MM.1S (cell line): ENCODE measurements at regions not wholly inside any gene's neighbourhood (a gene's known extent, or its start where the extent isn't known, plus 50 kb on each side); places are given as distances from the start of the nearest gene placed in this dataset.

Source experiments
- DNase-seq: peaks from one replicate; pipeline ENCODE4 v3.0.0-alpha.2; 2015
- H2AFZ ChIP-seq: fragments of 300-600 bp; sonication (generic); 2 replicates; pipeline ENCODE4 v1.6.0; 2016; ENCODE audit warnings: antibody characterized with exemption, low read length
- H3F3A ChIP-seq: fragments of 300-600 bp; sonication (generic); 2 replicates; pipeline ENCODE4 v1.6.1; 2016; ENCODE audit warnings: mild to moderate bottlenecking, antibody characterized with exemption, low read length, moderate library complexity, mixed read lengths; ENCODE audit not compliant: insufficient read depth
- H3K27ac ChIP-seq: fragments of 300-600 bp; sonication (generic); 2 replicates; pipeline ENCODE4 v1.5.1; 2016; ENCODE audit warnings: mild to moderate bottlenecking, low read length
- H3K27me3 ChIP-seq: fragments of 300-600 bp; sonication (generic); replicated peaks from 2 replicates; pipeline ENCODE4 v1.6.0; 2016; ENCODE audit warnings: low read length; ENCODE audit not compliant: insufficient read depth
- H3K36me3 ChIP-seq: fragments of 300-600 bp; sonication (generic); replicated peaks from 2 replicates; pipeline ENCODE4 v1.6.1; 2016; ENCODE audit warnings: mild to moderate bottlenecking, low read length, mixed read lengths; ENCODE audit not compliant: insufficient read depth
- H3K4me1 ChIP-seq: fragments of 300-600 bp; sonication (generic); 2 replicates; pipeline ENCODE4 v1.6.1; 2016; ENCODE audit warnings: low read length, mixed read lengths
- H3K4me2 ChIP-seq: fragments of 300-600 bp; sonication (generic); 2 replicates; pipeline ENCODE4 v1.6.0; 2016; ENCODE audit warnings: low read depth, low read length
- H3K4me3 ChIP-seq: fragments of 300-600 bp; sonication (generic); 2 replicates; pipeline ENCODE4 v1.5.1; 2016; ENCODE audit warnings: low read length, mixed read lengths
- H3K79me2 ChIP-seq: fragments of 300-600 bp; sonication (generic); 2 replicates; pipeline ENCODE4 v1.6.1; 2016; ENCODE audit warnings: mixed run types, low read length, mixed read lengths
- H3K9ac ChIP-seq: fragments of 300-600 bp; sonication (generic); 2 replicates; pipeline ENCODE4 v1.6.1; 2016; ENCODE audit warnings: low read length, mixed read lengths
- H3K9me2 ChIP-seq: fragments of 300-600 bp; sonication (generic); replicated peaks from 2 replicates; pipeline ENCODE4 v1.6.1; 2016; ENCODE audit warnings: mild to moderate bottlenecking, low read length, mixed read lengths; ENCODE audit not compliant: insufficient read depth
- H3K9me3 ChIP-seq: fragments of 300-600 bp; sonication (generic); replicated peaks from 2 replicates; pipeline ENCODE4 v1.6.1; 2016; ENCODE audit warnings: mild to moderate bottlenecking, low read length, mixed read lengths; ENCODE audit not compliant: insufficient read depth
- H4K20me1 ChIP-seq: fragments of 300-600 bp; sonication (generic); 2 replicates; pipeline ENCODE4 v1.6.1; 2016; ENCODE audit warnings: mild to moderate bottlenecking, low read length, moderate library complexity, mixed read lengths; ENCODE audit not compliant: insufficient read depth
- EZH2 ChIP-seq: fragments of 300-600 bp; sonication (generic); optimal IDR thresholded peaks from 2 replicates; pipeline ENCODE3; 2017; ENCODE audit warnings: low read depth, mild to moderate bottlenecking, antibody characterized with exemption, low read length, mixed read lengths
- EZH2phosphoT487 ChIP-seq: fragments of 300-600 bp; sonication (generic); IDR thresholded peaks from 2 replicates; pipeline ENCODE4 v1.6.1; 2018; ENCODE audit warnings: antibody characterized with exemption, low read length
- TF ChIP-seq, protein P1 (sequence below): fragments of 300-600 bp; sonication (generic); IDR thresholded peaks from 2 replicates; pipeline ENCODE4 v1.5.1; 2016; ENCODE audit warnings: antibody characterized with exemption, low read length, mixed read lengths

DNA sequence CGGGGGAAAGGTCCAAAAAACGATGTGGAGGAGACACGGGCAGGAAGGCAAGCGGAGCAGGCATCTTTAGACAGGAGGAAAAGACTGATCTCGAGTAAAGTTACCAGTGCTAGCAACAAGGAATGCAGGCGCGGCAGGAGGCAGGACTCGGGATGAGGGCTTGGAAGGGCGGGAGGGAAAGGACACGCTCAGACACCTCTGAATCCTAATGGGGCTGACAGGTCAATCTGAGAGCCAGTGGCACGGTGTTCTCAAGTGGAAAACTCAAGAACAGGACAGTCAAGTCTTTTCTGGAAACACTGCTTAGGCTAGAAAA, 155.3 kb upstream of the COBL start:
- Histone ChIP-seq H3K27me3 (no peaks in the 10 kb centered on the region), H3K27ac (no peak overlapping the region), H3K36me3 (no peaks in the 10 kb centered on the region), H3K4me2 (no peak overlapping the region), H4K20me1 (no peaks in the 10 kb centered on the region), H3K4me3 (no peak overlapping the region), H3K79me2 (no peaks in the 10 kb centered on the region), H3K4me1 (no peaks in the 10 kb centered on the region), H2AFZ (no peak overlapping the region), H3K9ac (no peak overlapping the region), H3F3A (no peaks in the 10 kb centered on the region), H3K9me3 (no peaks in the 10 kb centered on the region), H3K9me2 (no peaks in the 10 kb centered on the region)
- no peak for DNase-seq
- TF ChIP-seq, protein P1, sequence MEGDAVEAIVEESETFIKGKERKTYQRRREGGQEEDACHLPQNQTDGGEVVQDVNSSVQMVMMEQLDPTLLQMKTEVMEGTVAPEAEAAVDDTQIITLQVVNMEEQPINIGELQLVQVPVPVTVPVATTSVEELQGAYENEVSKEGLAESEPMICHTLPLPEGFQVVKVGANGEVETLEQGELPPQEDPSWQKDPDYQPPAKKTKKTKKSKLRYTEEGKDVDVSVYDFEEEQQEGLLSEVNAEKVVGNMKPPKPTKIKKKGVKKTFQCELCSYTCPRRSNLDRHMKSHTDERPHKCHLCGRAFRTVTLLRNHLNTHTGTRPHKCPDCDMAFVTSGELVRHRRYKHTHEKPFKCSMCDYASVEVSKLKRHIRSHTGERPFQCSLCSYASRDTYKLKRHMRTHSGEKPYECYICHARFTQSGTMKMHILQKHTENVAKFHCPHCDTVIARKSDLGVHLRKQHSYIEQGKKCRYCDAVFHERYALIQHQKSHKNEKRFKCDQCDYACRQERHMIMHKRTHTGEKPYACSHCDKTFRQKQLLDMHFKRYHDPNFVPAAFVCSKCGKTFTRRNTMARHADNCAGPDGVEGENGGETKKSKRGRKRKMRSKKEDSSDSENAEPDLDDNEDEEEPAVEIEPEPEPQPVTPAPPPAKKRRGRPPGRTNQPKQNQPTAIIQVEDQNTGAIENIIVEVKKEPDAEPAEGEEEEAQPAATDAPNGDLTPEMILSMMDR: no peak
- no peak for TF ChIP-seq EZH2
- TF ChIP-seq EZH2phosphoT487: no peak

DNA sequence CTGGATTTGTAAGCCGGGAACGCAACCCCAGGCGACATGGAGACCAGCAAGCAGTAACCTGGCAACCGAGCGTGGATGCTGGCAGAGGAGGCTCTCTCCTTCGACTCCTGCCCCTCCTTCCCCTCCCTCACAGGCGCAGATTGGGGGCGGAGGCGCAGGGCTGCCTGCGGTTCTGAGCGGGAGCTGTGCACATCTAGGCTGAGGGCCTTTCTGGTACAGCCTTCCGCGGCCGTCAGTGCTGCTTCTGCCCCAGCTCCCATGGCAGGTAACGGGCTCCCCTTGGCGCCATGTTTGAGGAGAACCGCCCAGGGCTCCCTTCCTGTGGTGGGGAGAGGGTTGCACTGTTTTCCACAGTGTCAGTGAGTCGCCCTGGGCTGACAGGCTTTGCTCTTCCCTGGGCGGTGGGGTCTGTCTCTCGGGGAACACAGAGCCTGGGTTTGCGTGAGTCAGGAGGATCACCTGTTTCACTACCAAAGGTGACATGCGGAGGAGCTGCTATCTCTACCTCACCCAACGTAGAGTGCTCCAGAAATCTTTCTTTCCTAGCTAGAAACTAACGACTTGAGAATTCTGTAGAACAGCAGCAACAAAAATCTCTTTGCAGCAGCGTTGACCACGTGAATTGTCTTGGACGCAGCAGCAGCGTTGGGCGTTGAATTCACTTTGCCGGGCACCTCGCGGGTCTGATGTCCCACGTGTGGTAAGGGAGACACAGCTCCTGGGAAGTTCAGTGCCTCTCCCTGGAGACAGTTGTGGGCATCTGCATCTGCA, 154.8 kb upstream of the COBL start:
- Histone ChIP-seq H3K27ac (no peak overlapping the region), H3K4me1 (no peaks in the 10 kb centered on the region), H3K4me3 (no peak overlapping the region), H3K9ac (no peak overlapping the region), H3K9me3 (no peaks in the 10 kb centered on the region), H3K79me2 (no peaks in the 10 kb centered on the region), H3K36me3 (no peaks in the 10 kb centered on the region), H3K27me3 (no peaks in the 10 kb centered on the region), H3K9me2 (no peaks in the 10 kb centered on the region), H2AFZ (no peak overlapping the region), H3F3A (no peaks in the 10 kb centered on the region), H4K20me1 (no peaks in the 10 kb centered on the region), H3K4me2 (no peak overlapping the region)
- TF ChIP-seq EZH2 (no peak), EZH2phosphoT487 (no peak)
- TF ChIP-seq, protein P1: no peak
- DNase-seq: no peak

DNA sequence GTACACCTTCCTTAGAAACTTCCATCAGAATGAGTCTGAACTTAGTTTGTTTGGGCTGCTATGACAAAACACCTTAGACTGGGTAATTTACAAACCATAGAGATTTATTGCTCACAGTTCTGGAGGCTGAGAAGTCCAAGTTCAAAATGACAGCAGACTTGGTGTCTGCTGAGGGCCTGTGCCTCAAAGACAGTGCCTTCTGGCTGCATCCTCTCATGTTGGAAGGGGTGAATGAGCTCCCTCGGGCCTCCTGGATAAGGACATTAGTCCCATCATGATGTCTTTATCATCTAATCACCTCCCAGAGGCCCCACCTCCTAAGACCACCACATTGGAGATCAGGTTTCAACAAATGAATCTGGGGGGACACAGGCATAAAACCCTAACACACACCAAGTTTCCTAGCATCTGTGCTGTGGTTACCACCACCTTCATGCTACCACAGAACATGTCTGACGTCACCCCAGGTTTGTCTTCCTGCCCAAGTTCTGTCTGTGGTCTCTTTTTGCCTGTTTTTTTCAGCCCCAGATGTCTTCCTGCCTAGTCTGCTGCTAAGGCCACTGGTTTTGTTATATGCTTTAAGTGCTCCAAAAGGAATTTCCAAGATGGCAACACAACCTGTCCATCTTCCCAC, 150.9 kb upstream of the COBL start:
- no peaks in the 10 kb centered on the region for H3F3A ChIP-seq
- no peak overlapping the region for H2AFZ ChIP-seq
- H3K9ac ChIP-seq: no peak overlapping the region
- no peaks in the 10 kb centered on the region for H3K36me3 ChIP-seq
- no peaks in the 10 kb centered on the region for H3K79me2 ChIP-seq
- no peak overlapping the region for H3K4me2 ChIP-seq
- TF ChIP-seq, protein P1: no peak
- TF ChIP-seq EZH2phosphoT487 (no peak), EZH2 (no peak)
- no peaks in the 10 kb centered on the region for H3K9me2 ChIP-seq
- no peaks in the 10 kb centered on the region for H3K4me1 ChIP-seq
- no peak overlapping the region for H3K4me3 ChIP-seq
- no peak overlapping the region for H3K27ac ChIP-seq
- no peaks in the 10 kb centered on the region for H4K20me1 ChIP-seq
- DNase-seq: peak; percentile 10
- no peaks in the 10 kb centered on the region for H3K9me3 ChIP-seq
- H3K27me3 ChIP-seq: no peaks in the 10 kb centered on the region
